Effector memory CD8-positive, alpha-beta T cell (primary cell): ENCODE measurements at regions not wholly inside any gene's neighbourhood (a gene's known extent, or its start where the extent isn't known, plus 50 kb on each side); places are given as distances from the start of the nearest gene placed in this dataset.

Source experiments
- ATAC-seq: fragments of 150-1000 bp; cut with Tn5 transposase; replicated peaks from 2 replicates; pipeline ENCODE4 v1.10.0; 2021; ENCODE audit warnings: mild to moderate bottlenecking, moderate library complexity
- DNase-seq, 3 experiments: peaks; one replicate each; pipeline ENCODE4 v3.0.0; 2021
- H3K27ac Mint-ChIP-seq, 2 donors: one replicate each; pipeline ENCODE4 v1.8.0; 2022; ENCODE audit warnings: mild to moderate bottlenecking in 2 of 2, mixed read lengths in 2 of 2, moderate library complexity in 2 of 2
- H3K27me3 Mint-ChIP-seq, 2 donors: one replicate each; pipeline ENCODE4 v1.8.0; 2022; ENCODE audit warnings: mixed read lengths in 2 of 2
- H3K36me3 Mint-ChIP-seq: one replicate; pipeline ENCODE4 v1.8.0; 2022; ENCODE audit warnings: mild to moderate bottlenecking, moderate library complexity, mixed read lengths; ENCODE audit not compliant: insufficient read depth
- H3K4me1 Mint-ChIP-seq, 2 donors: one replicate each; pipeline ENCODE4 v1.8.0; 2022; ENCODE audit warnings: low read depth in 2 of 2, mixed read lengths in 2 of 2
- H3K4me3 Mint-ChIP-seq, 2 donors: one replicate each; pipeline ENCODE4 v1.8.0; 2022; ENCODE audit warnings: mild to moderate bottlenecking in 2 of 2, mixed read lengths in 2 of 2, moderate library complexity in 2 of 2
- H3K9me3 Mint-ChIP-seq, 2 donors: one replicate each; pipeline ENCODE4 v1.8.0; 2022; ENCODE audit warnings: mixed read lengths in 2 of 2

DNA sequence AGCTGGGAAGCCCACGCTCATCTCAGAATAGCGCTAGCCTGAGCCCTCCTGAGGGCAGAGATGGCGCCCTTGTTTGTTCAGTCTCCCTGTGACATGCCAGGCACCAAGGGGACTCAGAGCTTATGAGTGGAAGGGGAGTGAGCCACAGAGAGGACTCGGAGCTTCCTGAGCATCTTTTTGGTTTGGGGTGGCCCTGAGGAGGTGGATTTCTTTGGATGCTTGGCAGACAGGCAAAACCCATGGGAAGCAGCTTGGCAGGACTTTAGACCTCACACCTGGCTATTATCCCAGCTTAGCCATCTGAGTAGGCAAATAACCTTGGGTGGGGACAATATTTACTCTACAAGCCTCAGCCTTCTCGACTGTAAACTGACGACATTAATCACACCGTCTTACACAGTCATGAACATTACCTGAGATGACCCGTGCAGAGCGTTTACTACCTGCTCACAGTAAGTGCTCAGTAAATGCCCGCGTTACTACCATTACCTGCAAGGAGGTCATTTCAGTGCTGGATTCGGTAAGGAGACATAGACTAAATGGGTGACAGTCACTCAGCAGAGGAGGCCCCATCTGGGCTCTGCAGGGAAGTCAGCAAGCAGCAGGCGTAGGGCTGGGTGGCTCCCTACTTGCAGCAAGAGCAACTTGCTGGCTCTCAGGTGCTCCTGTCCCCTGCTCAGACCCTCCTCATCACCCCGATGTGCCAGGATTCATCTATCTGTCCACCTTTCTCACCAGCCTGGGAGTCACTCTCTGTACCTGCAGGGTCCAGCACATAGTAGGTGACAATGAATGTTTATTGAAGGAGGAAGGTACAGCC is 54.9 kb downstream of the KLHDC7A start:
- H3K4me1 Mint-ChIP-seq, result no peaks in the 10 kb centered on the region
- no peak for ATAC-seq
- H3K27ac Mint-ChIP-seq, result no peak overlapping the region
- H3K9me3 Mint-ChIP-seq, result no peaks in the 10 kb centered on the region
- H3K36me3 Mint-ChIP-seq, result peaks cover 5% of the 10 kb centered on the region
- no peak for DNase-seq
- no peak overlapping the region for H3K4me3 Mint-ChIP-seq
- peaks cover 63 to 84% of the 10 kb centered on the region in 2 donors for H3K27me3 Mint-ChIP-seq

DNA sequence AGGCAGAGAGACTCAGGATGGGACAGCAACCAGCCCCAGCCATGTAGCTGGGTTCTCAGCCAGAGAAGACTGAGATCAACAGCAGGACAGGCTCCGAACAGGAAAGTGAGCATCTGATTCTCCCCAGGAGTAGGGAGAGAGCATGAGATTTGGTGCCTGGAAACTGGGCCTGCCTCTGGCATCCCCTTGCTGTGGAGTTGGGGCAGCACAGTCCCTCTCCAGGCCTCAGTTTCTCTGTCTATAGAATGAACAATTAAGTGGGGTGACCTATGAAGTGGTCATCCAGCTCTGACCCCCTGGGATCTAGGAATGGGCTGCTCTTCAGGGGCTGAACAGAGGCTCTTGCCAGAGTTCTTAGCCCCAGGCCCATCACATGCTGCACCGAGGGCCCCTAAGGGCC is 55.6 kb downstream of the KLHDC7A start:
- no peak for ATAC-seq
- Mint-ChIP-seq H3K27me3 (peaks cover 65 to 84% of the 10 kb centered on the region in 2 donors), H3K4me1 (no peaks in the 10 kb centered on the region), H3K9me3 (no peaks in the 10 kb centered on the region), H3K4me3 (no peak overlapping the region), H3K27ac (no peak overlapping the region), H3K36me3 (peaks cover 5% of the 10 kb centered on the region)
- no peak for DNase-seq

DNA sequence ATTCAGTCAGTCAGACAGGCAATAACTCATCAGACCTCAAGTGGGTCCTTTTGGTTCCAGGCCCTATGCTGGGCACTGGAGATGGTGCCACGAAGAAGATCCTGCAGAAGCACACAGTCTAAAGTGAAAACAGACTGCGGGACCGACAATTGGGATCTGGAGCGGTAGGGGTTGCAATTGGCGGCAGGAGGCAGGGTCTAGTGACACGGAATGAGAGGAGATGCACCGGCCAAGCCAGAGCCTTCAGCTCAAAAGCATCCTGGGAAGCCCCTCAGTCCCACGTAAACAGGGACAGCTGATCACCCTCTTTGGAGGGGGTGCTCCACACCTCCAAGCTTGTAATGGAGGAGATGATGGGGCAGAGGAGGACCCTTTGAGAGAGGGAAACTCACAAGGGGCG is 56.2 kb downstream of the KLHDC7A start:
- H3K4me1 Mint-ChIP-seq, result no peaks in the 10 kb centered on the region
- H3K27ac Mint-ChIP-seq, result no peak overlapping the region
- no peaks in the 10 kb centered on the region for H3K9me3 Mint-ChIP-seq
- ATAC-seq (no peak), DNase-seq (no peak)
- H3K27me3 Mint-ChIP-seq, result peaks cover 64 to 84% of the 10 kb centered on the region in 2 donors
- H3K4me3 Mint-ChIP-seq, result no peak overlapping the region
- peaks cover 5% of the 10 kb centered on the region for H3K36me3 Mint-ChIP-seq

DNA sequence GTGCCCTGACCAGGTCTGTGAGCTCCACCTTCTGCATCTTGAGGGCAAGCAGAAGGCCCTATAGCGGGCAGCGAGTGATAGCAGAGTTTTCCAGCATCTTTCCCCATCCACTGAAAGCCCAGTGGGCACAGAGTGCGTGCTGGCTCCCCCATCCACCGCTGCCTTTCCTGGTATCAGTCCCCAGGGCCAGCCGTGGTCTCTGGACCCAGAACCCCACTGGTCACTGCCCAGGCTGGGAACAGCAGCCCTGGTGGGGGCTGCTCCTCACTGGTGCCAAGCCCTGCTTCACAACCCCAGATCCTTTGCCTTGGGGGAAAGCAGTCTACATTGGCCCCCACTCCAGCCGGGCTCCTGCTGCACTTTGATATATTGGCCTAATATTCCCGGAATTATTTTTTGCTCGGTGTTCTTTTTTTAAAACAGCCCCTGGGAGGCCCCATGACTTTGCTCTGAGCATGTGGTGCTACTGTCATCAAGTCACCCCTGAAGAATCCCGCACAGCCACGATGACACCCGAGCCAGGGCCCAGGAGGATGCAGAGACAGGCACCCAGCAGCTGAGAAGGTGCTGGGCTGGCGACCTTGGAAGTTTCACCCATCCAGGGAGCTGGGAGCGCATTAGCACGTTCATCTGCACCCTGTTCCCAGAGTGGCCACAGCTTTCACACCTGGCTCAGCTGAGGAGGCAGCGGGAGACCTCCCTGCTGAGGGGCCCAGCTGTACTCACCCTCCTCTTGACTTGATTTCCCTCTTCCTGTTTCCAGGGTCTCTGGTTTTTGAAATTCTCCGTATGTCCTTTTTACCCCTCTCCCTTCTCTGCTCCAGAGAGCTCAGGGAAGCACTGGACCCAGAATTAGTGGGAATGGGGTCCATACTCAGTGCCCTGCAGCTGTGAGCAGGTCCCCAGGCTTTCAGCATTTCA is 56.9 kb downstream of the KLHDC7A start:
- Mint-ChIP-seq H3K4me3 (no peak overlapping the region), H3K27me3 (peaks cover 69 to 85% of the 10 kb centered on the region in 2 donors), H3K36me3 (peaks cover 4% of the 10 kb centered on the region), H3K4me1 (no peaks in the 10 kb centered on the region), H3K9me3 (no peaks in the 10 kb centered on the region), H3K27ac (no peak overlapping the region)
- no peak for DNase-seq
- ATAC-seq, result no peak

DNA sequence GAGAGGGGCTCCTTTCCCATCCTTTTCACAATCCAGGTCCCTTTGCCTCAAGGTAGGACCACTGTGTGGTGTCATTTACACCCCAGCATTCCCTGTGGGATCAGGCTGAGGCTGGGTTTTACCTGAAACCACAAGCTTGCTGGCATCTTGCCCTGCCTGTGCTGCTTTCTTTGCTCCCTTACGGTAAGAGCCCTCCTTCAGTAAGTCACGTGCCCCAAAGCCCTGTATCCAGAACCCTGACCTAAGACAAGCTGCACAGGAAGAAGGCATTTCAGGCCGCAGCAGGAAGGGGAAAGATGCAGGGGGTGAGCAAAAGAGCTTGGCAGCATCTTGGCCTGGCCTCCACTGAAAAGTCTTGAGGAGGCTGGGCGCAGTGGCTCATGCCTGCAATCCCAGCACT is 58.4 kb downstream of the KLHDC7A start:
- no peak overlapping the region for H3K4me3 Mint-ChIP-seq
- no peak for ATAC-seq
- DNase-seq, result no peak
- peaks cover 2% of the 10 kb centered on the region for H3K36me3 Mint-ChIP-seq
- H3K4me1 Mint-ChIP-seq, result no peaks in the 10 kb centered on the region
- peaks cover 66 to 90% of the 10 kb centered on the region in 2 donors for H3K27me3 Mint-ChIP-seq
- H3K9me3 Mint-ChIP-seq, result no peaks in the 10 kb centered on the region
- no peak overlapping the region for H3K27ac Mint-ChIP-seq

DNA sequence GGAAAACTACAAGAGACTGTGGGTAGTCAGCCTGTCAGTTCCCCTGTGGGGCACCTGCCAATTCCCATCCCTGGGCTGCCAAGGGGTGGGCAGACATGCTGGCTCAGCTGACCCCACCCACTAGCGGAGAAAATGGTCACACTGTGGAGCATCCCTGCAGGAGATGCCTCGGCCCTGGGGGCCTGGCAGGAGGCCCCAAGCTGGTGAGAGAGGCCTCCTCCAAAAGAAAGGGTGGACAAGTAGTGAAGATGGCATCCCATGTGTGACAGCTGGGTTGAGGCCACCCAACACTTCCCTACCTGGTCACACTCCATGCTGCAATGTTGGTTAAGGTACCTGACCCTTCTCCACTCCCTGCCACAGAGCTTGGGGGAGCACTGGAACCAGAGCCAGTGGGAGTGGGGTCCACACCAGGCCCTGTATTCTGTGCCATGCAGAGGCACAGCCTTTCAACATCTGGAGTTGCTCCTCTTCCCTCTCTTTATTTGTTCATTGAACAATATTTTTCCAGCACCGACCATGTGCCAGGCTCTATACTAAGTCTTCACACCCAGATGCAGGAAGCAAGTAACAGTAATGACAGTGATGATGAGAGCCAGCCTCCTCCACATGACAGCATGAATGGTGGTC is 59.5 kb downstream of the KLHDC7A start:
- no peak for ATAC-seq
- Mint-ChIP-seq H3K36me3 (peaks cover 2% of the 10 kb centered on the region), H3K9me3 (no peaks in the 10 kb centered on the region)

DNA sequence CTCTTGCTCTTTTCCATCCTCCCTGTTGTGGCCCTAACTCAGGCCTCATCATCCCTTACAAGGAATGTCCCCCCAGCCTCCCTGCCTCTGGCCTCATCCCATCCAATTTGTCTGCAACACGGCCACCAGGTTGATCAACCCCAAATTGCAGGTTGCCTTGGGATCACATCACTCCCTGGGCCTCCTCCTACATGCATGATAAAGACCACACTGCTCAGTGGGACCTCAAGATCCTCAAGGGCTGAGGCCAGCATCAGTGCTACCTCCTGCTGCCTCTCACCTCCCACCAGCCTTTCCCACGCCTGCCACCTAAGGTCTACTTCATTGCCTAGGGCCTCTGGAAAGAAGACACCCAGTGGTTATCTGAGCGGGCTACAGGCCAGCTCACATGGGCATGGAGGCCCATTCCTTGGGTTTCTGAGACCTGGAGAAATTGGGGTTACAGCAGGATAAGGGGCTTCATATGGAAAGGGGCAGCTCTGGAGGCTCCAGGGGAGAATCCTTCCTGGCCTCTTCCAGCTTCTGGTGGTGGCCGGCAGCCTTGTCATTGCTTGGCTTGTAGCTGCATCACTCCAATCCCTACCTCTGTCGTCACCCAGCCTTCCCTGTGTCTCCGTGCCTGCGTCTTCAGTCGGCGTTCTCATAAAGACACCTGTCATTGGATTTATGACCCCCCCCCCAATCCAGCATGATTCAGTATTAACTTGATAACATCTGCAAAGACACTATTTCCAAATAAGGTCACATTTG is 60.5 kb downstream of the KLHDC7A start:
- Mint-ChIP-seq H3K27me3 (peaks cover 61 to 93% of the 10 kb centered on the region in 2 donors), H3K27ac (no peak overlapping the region), H3K4me1 (no peaks in the 10 kb centered on the region), H3K9me3 (no peaks in the 10 kb centered on the region), H3K4me3 (no peak overlapping the region), H3K36me3 (peaks cover 2% of the 10 kb centered on the region)
- DNase-seq (no peak), ATAC-seq (no peak)

More for the DNA sequence above, 59.5 kb downstream of the KLHDC7A start:
- Mint-ChIP-seq H3K4me1 (no peaks in the 10 kb centered on the region), H3K27ac (no peak overlapping the region), H3K27me3 (peaks cover 55 to 90% of the 10 kb centered on the region in 2 donors), H3K4me3 (no peak overlapping the region)
- DNase-seq, result no peak

DNA sequence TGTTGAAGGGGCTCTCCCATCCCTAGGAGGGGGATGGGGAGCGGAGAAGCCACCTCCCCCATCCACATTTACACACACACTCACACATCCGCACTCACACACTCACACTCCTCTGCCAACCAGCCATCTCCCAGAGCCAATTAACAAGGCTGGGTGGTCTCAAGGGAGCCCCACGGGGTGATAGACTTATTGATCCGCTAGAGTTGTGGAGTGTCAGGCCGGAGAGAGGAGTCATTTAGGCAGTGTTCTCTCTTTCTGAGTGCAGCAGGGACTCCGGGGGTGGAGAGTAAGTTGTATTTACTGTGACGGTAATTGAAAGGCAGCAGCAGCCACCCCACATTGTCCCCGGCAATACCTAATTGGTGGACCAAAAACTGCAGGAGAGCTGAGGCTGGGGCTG is 61.6 kb downstream of the KLHDC7A start:
- no peak overlapping the region for H3K4me3 Mint-ChIP-seq
- no peaks in the 10 kb centered on the region for H3K9me3 Mint-ChIP-seq
- no peak for ATAC-seq
- H3K27ac Mint-ChIP-seq, result no peak overlapping the region
- no peaks in the 10 kb centered on the region for H3K4me1 Mint-ChIP-seq
- H3K36me3 Mint-ChIP-seq, result no peaks in the 10 kb centered on the region
- no peak for DNase-seq
- peaks cover 56 to 88% of the 10 kb centered on the region in 2 donors for H3K27me3 Mint-ChIP-seq

DNA sequence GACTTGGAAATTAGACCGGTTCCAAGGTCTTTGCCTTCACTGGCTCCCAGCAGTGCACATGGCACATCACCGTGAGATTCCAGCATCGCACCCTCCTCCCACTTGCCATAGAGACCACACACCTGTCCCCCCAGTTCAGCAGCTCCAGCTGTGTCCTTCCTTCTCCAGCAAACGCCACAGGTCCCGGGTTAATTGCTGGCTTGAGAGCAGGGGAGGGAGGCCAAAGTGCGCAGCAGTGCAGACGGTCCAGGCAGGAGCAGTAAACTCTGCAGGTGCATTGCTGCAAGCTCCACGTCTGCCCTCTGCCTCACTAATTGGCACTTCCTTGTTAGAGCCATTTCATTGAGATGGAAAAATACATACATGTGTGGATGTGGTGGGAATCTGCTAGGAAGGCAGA is 65.3 kb downstream of the KLHDC7A start:
- no peak for DNase-seq
- no peaks in the 10 kb centered on the region for H3K4me1 Mint-ChIP-seq
- no peaks in the 10 kb centered on the region for H3K9me3 Mint-ChIP-seq
- no peak overlapping the region for H3K4me3 Mint-ChIP-seq
- no peak for ATAC-seq
- H3K27ac Mint-ChIP-seq, result no peak overlapping the region
- no peaks in the 10 kb centered on the region for H3K36me3 Mint-ChIP-seq
- peaks cover 41 to 72% of the 10 kb centered on the region in 2 donors for H3K27me3 Mint-ChIP-seq

DNA sequence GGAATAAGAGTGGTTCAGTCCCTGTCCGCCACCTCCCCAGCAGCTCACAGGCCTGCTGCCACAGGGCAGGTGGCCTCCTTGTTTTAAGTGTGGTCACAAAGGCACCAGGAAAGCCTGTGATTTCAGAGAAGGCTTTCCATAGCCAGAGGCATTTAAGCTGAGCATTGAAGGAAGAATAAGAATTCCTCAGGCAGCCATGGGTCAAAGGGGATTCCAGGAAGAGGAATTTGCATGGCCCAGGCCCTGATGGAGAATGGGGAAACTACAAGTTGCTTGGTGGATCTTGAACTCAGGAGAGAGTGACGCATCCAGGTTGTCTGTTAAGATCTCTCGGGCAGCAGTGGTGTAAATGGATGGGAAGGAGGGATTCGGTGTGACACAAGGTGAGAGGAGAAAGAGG is 66.7 kb downstream of the KLHDC7A start:
- no peak overlapping the region for H3K4me3 Mint-ChIP-seq
- no peaks in the 10 kb centered on the region for H3K9me3 Mint-ChIP-seq
- peaks cover 31 to 60% of the 10 kb centered on the region in 2 donors for H3K27me3 Mint-ChIP-seq
- DNase-seq (no peak), ATAC-seq (no peak)
- H3K36me3 Mint-ChIP-seq, result no peaks in the 10 kb centered on the region
- H3K4me1 Mint-ChIP-seq, result no peaks in the 10 kb centered on the region
- H3K27ac Mint-ChIP-seq, result no peak overlapping the region

DNA sequence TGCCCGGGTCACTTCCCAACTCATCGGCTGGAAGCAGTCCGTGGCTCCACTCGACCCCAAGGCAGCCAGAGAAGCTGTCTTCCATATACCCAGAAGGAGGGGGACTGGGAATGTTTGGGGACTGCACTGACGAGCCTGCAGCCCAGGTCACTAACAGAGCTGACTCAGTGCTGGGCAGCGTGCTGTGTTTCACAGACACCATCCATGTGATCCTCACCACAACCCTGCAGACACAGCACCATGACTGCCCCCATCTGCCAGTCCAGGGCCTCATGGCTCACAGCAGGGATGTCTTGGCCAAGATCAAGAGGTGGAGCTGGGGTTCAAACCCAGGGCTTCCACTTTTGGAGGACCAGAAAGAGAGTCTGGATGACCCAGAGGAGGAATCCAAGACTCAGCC is 67.9 kb downstream of the KLHDC7A start:
- Mint-ChIP-seq H3K27me3 (peaks cover 31 to 60% of the 10 kb centered on the region in 2 donors), H3K4me1 (no peaks in the 10 kb centered on the region)

DNA sequence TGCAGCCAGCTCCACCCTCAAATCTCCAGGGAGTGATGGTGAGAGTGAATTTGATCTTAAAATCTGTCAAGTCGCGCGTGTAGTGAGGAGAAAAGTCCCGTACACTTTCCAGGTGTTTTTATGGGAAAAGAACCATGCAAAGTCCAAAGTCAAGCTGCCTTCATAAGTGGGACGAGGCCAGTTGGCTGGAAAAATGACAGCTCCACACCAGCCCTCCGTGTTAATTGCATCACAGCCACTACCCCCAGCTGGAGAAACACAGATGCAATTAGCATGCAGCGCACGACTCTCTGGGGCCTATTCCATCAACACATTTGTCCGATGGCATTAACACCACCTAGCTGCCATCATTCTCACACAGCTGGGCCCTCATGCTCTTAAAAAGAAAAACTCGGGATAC is 68.4 kb downstream of the KLHDC7A start:
- ATAC-seq (no peak), DNase-seq (no peak)
- Mint-ChIP-seq H3K27me3 (peaks cover 35 to 63% of the 10 kb centered on the region in 2 donors), H3K9me3 (no peaks in the 10 kb centered on the region), H3K36me3 (no peaks in the 10 kb centered on the region), H3K27ac (no peak overlapping the region), H3K4me3 (no peak overlapping the region), H3K4me1 (no peaks in the 10 kb centered on the region)

More for the DNA sequence above, 67.9 kb downstream of the KLHDC7A start:
- H3K4me3 Mint-ChIP-seq, result no peak overlapping the region
- H3K36me3 Mint-ChIP-seq, result no peaks in the 10 kb centered on the region
- DNase-seq (no peak), ATAC-seq (no peak)
- no peaks in the 10 kb centered on the region for H3K9me3 Mint-ChIP-seq
- H3K27ac Mint-ChIP-seq, result no peak overlapping the region

DNA sequence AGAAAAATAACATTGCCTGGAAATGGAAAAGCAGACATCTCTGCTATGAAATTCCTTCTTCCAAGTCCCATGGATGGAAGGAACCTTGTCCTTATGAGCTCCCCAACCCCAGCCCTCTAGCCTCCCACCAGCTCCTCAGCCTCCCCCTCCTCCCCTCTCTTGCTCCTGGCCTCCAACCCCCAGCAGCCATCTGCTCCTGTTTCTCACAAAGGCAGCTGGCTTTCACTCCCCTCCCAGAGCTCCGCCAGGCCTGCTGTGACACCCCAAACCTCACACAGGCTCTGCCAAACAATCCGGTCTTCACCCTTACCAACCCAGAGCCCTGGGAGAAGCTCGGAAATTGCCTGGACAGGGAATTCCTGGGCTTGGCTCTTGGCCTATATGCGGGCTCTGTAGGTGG is 69.2 kb downstream of the KLHDC7A start:
- Mint-ChIP-seq H3K27me3 (peaks cover 35 to 64% of the 10 kb centered on the region in 2 donors), H3K9me3 (no peaks in the 10 kb centered on the region), H3K36me3 (no peaks in the 10 kb centered on the region), H3K4me3 (no peak overlapping the region), H3K4me1 (no peaks in the 10 kb centered on the region), H3K27ac (no peak overlapping the region)
- ATAC-seq (no peak), DNase-seq (no peak)
